ENCODE measurements at regions not wholly inside any gene's neighbourhood (a gene's known extent, or its start where the extent isn't known, plus 50 kb on each side); places are given as distances from the start of the nearest gene placed in this dataset.

GRCh38 chr2:21451403-21451802 lies 327.6 kb downstream of the TDRD15 start:
- H3K9ac ChIP-seq (ENCODE audit: low read length): no peak overlapping the region
- POLR2A ChIA-PET: no interaction called here
- intact Hi-C loops (cut with micrococcal nuclease): no loop called here
- H2AFZ ChIP-seq (ENCODE audit: low read depth, low read length, poor library complexity, severe bottlenecking): no peak overlapping the region
- no peak overlapping the region for H3K27ac ChIP-seq (ENCODE audit: low read depth, low read length)
- no peaks in the 10 kb centered on the region for H3K4me1 ChIP-seq (ENCODE audit: control insufficient read depth in 1 of 2, insufficient read depth in 2 of 2, low read length in 2 of 2)
- H3K9me3 ChIP-seq (ENCODE audit: control insufficient read depth in 1 of 2, insufficient read depth in 1 of 2, low read depth in 1 of 2, low read length in 2 of 2): no peaks in the 10 kb centered on the region; a peak in 1 of 4 replicates
- CTCF ChIA-PET: no interaction called here
- DNase-seq (ENCODE audit: low read depth, low spot score): no peak
- no peaks in the 10 kb centered on the region for H3K9me2 ChIP-seq (ENCODE audit: insufficient read depth)
- H3K79me2 ChIP-seq (ENCODE audit: insufficient read depth, low read length): no peaks in the 10 kb centered on the region
- no peak overlapping the region for H3K4me3 ChIP-seq (replicated peaks in 1 of 2; ENCODE audit: low read depth in 1 of 2, low read length in 2 of 2)
- ATAC-seq: no peak
- BruUV-seq (replicated peaks): no TSS peak
- RAD21 ChIA-PET (ENCODE audit: low non-redundant PET in 1 of 2, low total read pairs in 2 of 2, uncharacterized antibody in 2 of 2, unreplicated experiment in 2 of 2): no interaction called here
- TF ChIP-seq SIN3A (IDR thresholded peaks at IDR 0.05; ENCODE audit: low read depth): no peak
- no peak for TF ChIP-seq TCF7L2 (IDR thresholded peaks at IDR 0.05; ENCODE audit: borderline replicate concordance, extremely low read depth, insufficient read depth, insufficient read length)
- no peak for TF ChIP-seq CEBPB (IDR thresholded peaks at IDR 0.05; ENCODE audit: low read depth)
- TF ChIP-seq POLR2A (IDR thresholded peaks at IDR 0.05; ENCODE audit: borderline replicate concordance, extremely low read depth, insufficient read depth, insufficient read length): no peak
- TF ChIP-seq CTCF (IDR thresholded peaks at IDR 0.05 in 2 of 3, conservative IDR thresholded peaks at IDR 0.05 in 1 of 3; ENCODE audit: borderline replicate concordance in 1 of 3, insufficient read depth in 1 of 3, low read depth in 2 of 3, low read length in 2 of 3): no peak
- TF ChIP-seq ZBTB33 (IDR thresholded peaks at IDR 0.05; ENCODE audit: extremely low read depth, insufficient replicate concordance, low read length): no peak
- TF ChIP-seq ATF3 (IDR thresholded peaks at IDR 0.05): no peak
- TF ChIP-seq JUND (IDR thresholded peaks at IDR 0.05): no peak
- no peak for TF ChIP-seq FOSL1 (IDR thresholded peaks at IDR 0.05; ENCODE audit: low read depth)
- H4K20me1 ChIP-seq (ENCODE audit: insufficient read depth): no peaks in the 10 kb centered on the region
- H3K27me3 ChIP-seq (ENCODE audit: insufficient read depth, low read length): no peaks in the 10 kb centered on the region
- no peaks in the 10 kb centered on the region for H3K36me3 ChIP-seq (ENCODE audit: control insufficient read depth in 1 of 2, insufficient read depth in 2 of 2, low read length in 2 of 2)
- H3K4me2 ChIP-seq (ENCODE audit: low read length): no peak overlapping the region
